Neuronal stem cell (in vitro differentiated cells): ENCODE measurements at regions not wholly inside any gene's neighbourhood (a gene's known extent, or its start where the extent isn't known, plus 50 kb on each side); places are given as distances from the start of the nearest gene placed in this dataset.

ENCODE experiments used
- DNase-seq: peaks from one replicate; pipeline ENCODE4 v3.0.0-alpha.2; 2013; ENCODE audit warnings: low spot score
- H2AFZ ChIP-seq: one replicate; pipeline ENCODE4 v1.6.1; 2013; ENCODE audit warnings: mild to moderate bottlenecking, low read length, inconsistent platforms
- H2AK5ac ChIP-seq: 2 replicates; pipeline ENCODE4 v1.6.1; 2013; ENCODE audit warnings: low read depth, mild to moderate bottlenecking, inconsistent platforms, low read length, moderate library complexity, mixed read lengths
- H2BK120ac ChIP-seq: 2 replicates; pipeline ENCODE4 v1.6.1; 2013; ENCODE audit warnings: low read depth, mild to moderate bottlenecking, inconsistent platforms, low read length, moderate library complexity, mixed read lengths
- H2BK12ac ChIP-seq: one replicate; pipeline ENCODE4 v1.6.1; 2013; ENCODE audit warnings: low read length, inconsistent platforms
- H2BK15ac ChIP-seq: 2 replicates; pipeline ENCODE4 v1.6.1; 2013; ENCODE audit warnings: mild to moderate bottlenecking, low read length, inconsistent platforms, mixed read lengths
- H2BK5ac ChIP-seq: one replicate; pipeline ENCODE4 v1.6.1; 2013; ENCODE audit warnings: inconsistent platforms, mild to moderate bottlenecking, low read length, moderate library complexity
- H3K14ac ChIP-seq: one replicate; pipeline ENCODE4 v1.6.1; 2013; ENCODE audit warnings: low read length, inconsistent platforms
- H3K18ac ChIP-seq: 2 replicates; pipeline ENCODE4 v1.6.1; 2013; ENCODE audit warnings: low read length, inconsistent platforms
- H3K23ac ChIP-seq: 2 replicates; pipeline ENCODE4 v1.6.1; 2013; ENCODE audit warnings: low read depth, mild to moderate bottlenecking, mixed read lengths, low read length, inconsistent platforms; ENCODE audit not compliant: poor library complexity
- H3K27ac ChIP-seq: replicated peaks from 3 replicates; pipeline ENCODE4 v1.5.1; 2013; ENCODE audit warnings: low read length, inconsistent platforms
- H3K27me3 ChIP-seq, 3 experiments: 2 replicates each; pipeline ENCODE4 v1.6.1; 2013; ENCODE audit warnings: low read length in 3 of 3, mild to moderate bottlenecking in 2 of 3, inconsistent platforms in 1 of 3, low read depth in 1 of 3, mixed read lengths in 1 of 3, moderate library complexity in 1 of 3; ENCODE audit not compliant: control insufficient read depth in 3 of 3, insufficient read depth in 3 of 3
- H3K36me3 ChIP-seq, 2 donors: replicated peaks in 1 of 2; 2 replicates each; pipeline ENCODE4 v1.6.1; 2013; ENCODE audit warnings: low read length in 2 of 2; ENCODE audit not compliant: control insufficient read depth in 2 of 2, insufficient read depth in 2 of 2
- H3K4ac ChIP-seq: 2 replicates; pipeline ENCODE4 v1.6.1; 2013; ENCODE audit warnings: inconsistent platforms, mild to moderate bottlenecking, low read length, moderate library complexity
- H3K4me1 ChIP-seq, 2 donors: 1 replicate in 1 of 2; 2 replicates in 1 of 2; pipeline ENCODE4 v1.6.1; 2013; ENCODE audit warnings: low read length in 2 of 2, low read depth in 1 of 2; ENCODE audit not compliant: control insufficient read depth in 2 of 2, insufficient read depth in 1 of 2
- H3K4me2 ChIP-seq: one replicate; pipeline ENCODE4 v1.6.1; 2013; ENCODE audit warnings: mild to moderate bottlenecking, low read length, inconsistent platforms; ENCODE audit not compliant: insufficient read depth, poor library complexity, severe bottlenecking
- H3K4me3 ChIP-seq, 2 donors: 2 replicates each; pipeline ENCODE4 v1.5.1; 2013; ENCODE audit warnings: low read length in 2 of 2, mild to moderate bottlenecking in 2 of 2, inconsistent platforms in 1 of 2, moderate library complexity in 1 of 2
- H3K79me1 ChIP-seq: one replicate; pipeline ENCODE4 v1.6.1; 2013; ENCODE audit warnings: low read depth, mild to moderate bottlenecking, inconsistent platforms, low read length, moderate library complexity
- H3K9ac ChIP-seq: one replicate; pipeline ENCODE4 v1.6.1; 2013; ENCODE audit warnings: mild to moderate bottlenecking, low read depth, low read length, inconsistent platforms; ENCODE audit not compliant: poor library complexity
- H3K9me3 ChIP-seq, 2 donors: replicated peaks in 1 of 2; 2 replicates each; pipeline versions ENCODE3 to v1.6.1; 2013; ENCODE audit warnings: low read length in 2 of 2, mild to moderate bottlenecking in 2 of 2, inconsistent platforms in 1 of 2, low read depth in 1 of 2, mixed read lengths in 1 of 2, moderate library complexity in 1 of 2; ENCODE audit not compliant: control insufficient read depth in 2 of 2, insufficient read depth in 1 of 2
- H4K8ac ChIP-seq: one replicate; pipeline ENCODE4 v1.6.1; 2013; ENCODE audit warnings: low read depth, mild to moderate bottlenecking, inconsistent platforms, low read length, moderate library complexity
- H4K91ac ChIP-seq: one replicate; pipeline ENCODE4 v1.6.1; 2013; ENCODE audit warnings: low read length, low read depth, mild to moderate bottlenecking, inconsistent platforms; ENCODE audit not compliant: poor library complexity
- WGBS, 2 donors: extraction: QIAGEN DNeasy Blood & Tissue Kit; methylation state at CpG; one replicate each; pipeline ENCODE4 v1.1.7; 2013; ENCODE audit warnings: missing lambda C conversion rate in 2 of 2, mixed read lengths in 1 of 2; ENCODE audit not compliant: insufficient read length in 2 of 2, insufficient replicate concordance in 1 of 2; ENCODE audit errors: extremely low coverage in 2 of 2; 5-methylcytosine and 5-hydroxymethylcytosine counted together

GRCh38 chr17:51347851-51348584, 87.7 kb downstream of the UTP18 start:
- peaks cover 0 to 41% (median 0%) of the 10 kb centered on the region in 3 experiments for H3K27me3 ChIP-seq
- no peak overlapping the region for H2BK120ac ChIP-seq
- H3K18ac ChIP-seq = no peak overlapping the region
- H2BK5ac ChIP-seq = no peak overlapping the region
- H4K8ac ChIP-seq = no peak overlapping the region
- H3K4ac ChIP-seq = no peak overlapping the region
- no peak overlapping the region for H3K4me2 ChIP-seq
- H3K27ac ChIP-seq = no peak overlapping the region
- H2BK12ac ChIP-seq = no peak overlapping the region
- H4K91ac ChIP-seq = no peak overlapping the region
- H3K36me3 ChIP-seq = no peaks in the 10 kb centered on the region
- no peak overlapping the region for H3K4me3 ChIP-seq
- no peaks in the 10 kb centered on the region for H3K9me3 ChIP-seq
- no peak overlapping the region for H2BK15ac ChIP-seq
- no peak overlapping the region for H2AFZ ChIP-seq
- no peak overlapping the region for H2AK5ac ChIP-seq
- H3K79me1 ChIP-seq = no peaks in the 10 kb centered on the region
- DNase-seq = no peak
- no peak overlapping the region for H3K23ac ChIP-seq
- H3K4me1 ChIP-seq = peaks cover 0 to 4% of the 10 kb centered on the region in 2 donors
- H3K9ac ChIP-seq = no peak overlapping the region
- WGBS, 2 donors = no CpG with 5 or more reads among the region's 5 CpGs
- no peak overlapping the region for H3K14ac ChIP-seq

GRCh38 chr17:51351080-51351479, 90.7 kb downstream of the UTP18 start:
- Histone ChIP-seq H2AFZ (no peak overlapping the region), H3K23ac (no peak overlapping the region), H3K27ac (no peak overlapping the region), H3K4ac (no peak overlapping the region), H2BK15ac (no peak overlapping the region), H3K14ac (no peak overlapping the region), H3K4me2 (no peak overlapping the region), H3K9me3 (no peaks in the 10 kb centered on the region), H2AK5ac (no peak overlapping the region), H2BK120ac (no peak overlapping the region), H4K91ac (no peak overlapping the region), H3K4me1 (peaks cover 0 to 4% of the 10 kb centered on the region in 2 donors), H2BK5ac (no peak overlapping the region), H3K9ac (no peak overlapping the region), H3K18ac (no peak overlapping the region), H3K36me3 (no peaks in the 10 kb centered on the region), H3K79me1 (no peaks in the 10 kb centered on the region), H4K8ac (no peak overlapping the region), H3K4me3 (no peak overlapping the region), H3K27me3 (peaks cover 0 to 54% (median 0%) of the 10 kb centered on the region in 3 experiments), H2BK12ac (no peak overlapping the region)
- WGBS, 2 donors = no CpG with 5 or more reads among the region's 6 CpGs
- no peak for DNase-seq

- no peak overlapping the region for H2AK5ac ChIP-seq
- no peak overlapping the region for H2BK15ac ChIP-seq
- WGBS, 2 donors = no CpG with 5 or more reads among the region's 3 CpGs
- H3K4ac ChIP-seq = no peak overlapping the region
- no peaks in the 10 kb centered on the region for H3K9me3 ChIP-seq
- H4K8ac ChIP-seq = no peak overlapping the region
- peaks cover 0 to 54% (median 0%) of the 10 kb centered on the region in 3 experiments for H3K27me3 ChIP-seq
- no peaks in the 10 kb centered on the region for H3K36me3 ChIP-seq
- H2AFZ ChIP-seq = no peak overlapping the region
- no peak overlapping the region for H2BK5ac ChIP-seq
- H3K9ac ChIP-seq = no peak overlapping the region
- no peak overlapping the region for H3K4me2 ChIP-seq
- H3K4me1 ChIP-seq = peaks cover 0 to 2% of the 10 kb centered on the region in 2 donors
- no peak overlapping the region for H2BK12ac ChIP-seq
- no peak overlapping the region for H3K18ac ChIP-seq
- DNase-seq = no peak
- no peak overlapping the region for H4K91ac ChIP-seq
- no peaks in the 10 kb centered on the region for H3K79me1 ChIP-seq
- H2BK120ac ChIP-seq = no peak overlapping the region
- no peak overlapping the region for H3K23ac ChIP-seq
- H3K27ac ChIP-seq = no peak overlapping the region
- H3K4me3 ChIP-seq = no peak overlapping the region
- no peak overlapping the region for H3K14ac ChIP-seq
Observed at GRCh38 chr17:51351890-51352289, 91.5 kb downstream of the UTP18 start.

- H3K4me2 ChIP-seq = no peak overlapping the region
- H3K4ac ChIP-seq = no peak overlapping the region
- H3K18ac ChIP-seq = no peak overlapping the region
- no peak overlapping the region for H2AK5ac ChIP-seq
- H2BK15ac ChIP-seq = no peak overlapping the region
- H2BK120ac ChIP-seq = no peak overlapping the region
- peaks cover 0 to 2% of the 10 kb centered on the region in 2 donors for H3K4me1 ChIP-seq
- no peaks in the 10 kb centered on the region for H3K9me3 ChIP-seq
- no CpG with 5 or more reads among the region's 1 CpG for whole genome bisulfite sequencing, 2 donors
- peak overlapping the region in 1 of 2 donors; percentile 23 for H3K4me3 ChIP-seq
- no peak overlapping the region for H3K23ac ChIP-seq
- no peak overlapping the region for H3K27ac ChIP-seq
- H3K36me3 ChIP-seq = no peaks in the 10 kb centered on the region
- H3K79me1 ChIP-seq = no peaks in the 10 kb centered on the region
- no peak overlapping the region for H2AFZ ChIP-seq
- DNase-seq = no peak
- H2BK5ac ChIP-seq = no peak overlapping the region
- H3K9ac ChIP-seq = no peak overlapping the region
- no peak overlapping the region for H2BK12ac ChIP-seq
- no peak overlapping the region for H4K8ac ChIP-seq
- no peak overlapping the region for H4K91ac ChIP-seq
- H3K14ac ChIP-seq = no peak overlapping the region
- H3K27me3 ChIP-seq = peaks cover 0 to 47% (median 0%) of the 10 kb centered on the region in 3 experiments
Observed at GRCh38 chr17:51352798-51353197, 92.5 kb downstream of the UTP18 start.
